Bronchial epithelial cell (primary cell): ENCODE measurements at regions not wholly inside any gene's neighbourhood (a gene's known extent, or its start where the extent isn't known, plus 50 kb on each side); places are given as distances from the start of the nearest gene placed in this dataset.
"Not testable (repeated sequence)": the region's sequence is repeated elsewhere in the genome, so short reads cannot be mapped to it uniquely, and the experiment has no call there.

Experiments used
- DNase-seq: peaks from one replicate; pipeline ENCODE4 v3.0.0-alpha.2; 2010; ENCODE audit warnings: low read depth
- FAIRE-seq: peaks from 2 replicates; lab custom pipeline; 2011; peaks lifted over from hg19 to GRCh38; lab: Jason Lieb, UNC
- H3K27me3 ChIP-seq: 2 replicates; pipeline ENCODE4 v1.5.1; 2011; ENCODE audit warnings: low read length; ENCODE audit not compliant: control insufficient read depth, insufficient read depth
- H3K36me3 ChIP-seq: 2 replicates; pipeline ENCODE4 v1.5.1; 2011; ENCODE audit warnings: low read length; ENCODE audit not compliant: control insufficient read depth, insufficient read depth
- H3K4me3 ChIP-seq: 2 replicates; pipeline ENCODE4 v1.5.1; 2011; ENCODE audit warnings: mild to moderate bottlenecking, low read depth, low read length, control low read depth
- CTCF ChIP-seq: IDR thresholded peaks from 2 replicates; pipeline ENCODE4 v1.5.1; 2011; ENCODE audit warnings: mild to moderate bottlenecking, moderate library complexity, low read length, control low read depth, inconsistent platforms; ENCODE audit not compliant: insufficient read depth, severe bottlenecking

- no peak for DNase-seq
- Histone ChIP-seq H3K36me3 (no peaks in the 10 kb centered on the region), H3K27me3 (no peaks in the 10 kb centered on the region), H3K4me3 (no peak overlapping the region)
- no peak for FAIRE-seq
- no peak for TF ChIP-seq CTCF
These were observed 189.1 kb upstream of the ZNF217 start for GRCh38 chr20:53782612-53783246.

GRCh38 chr20:53779822-53780221, 186.2 kb upstream of the ZNF217 start:
- H3K4me3 ChIP-seq = no peak overlapping the region
- FAIRE-seq = no peak
- no peaks in the 10 kb centered on the region for H3K27me3 ChIP-seq
- H3K36me3 ChIP-seq = no peaks in the 10 kb centered on the region
- TF ChIP-seq CTCF = no peak
- no peak for DNase-seq

- no peak for FAIRE-seq
These were observed 185.1 kb upstream of the ZNF217 start for GRCh38 chr20:53778736-53779135.

GRCh38 chr20:53778041-53778516, 184.4 kb upstream of the ZNF217 start:
- DNase-seq (no peak), FAIRE-seq (no peak)
- Histone ChIP-seq H3K36me3 (no peaks in the 10 kb centered on the region), H3K4me3 (no peak overlapping the region), H3K27me3 (no peaks in the 10 kb centered on the region)
- no peak for TF ChIP-seq CTCF

More at GRCh38 chr20:53778736-53779135, 185.1 kb upstream of the ZNF217 start:
- DNase-seq = no peak
- Histone ChIP-seq H3K36me3 (no peaks in the 10 kb centered on the region), H3K4me3 (no peak overlapping the region), H3K27me3 (no peaks in the 10 kb centered on the region)
- no peak for TF ChIP-seq CTCF

GRCh38 chr20:53777402-53777801, 183.8 kb upstream of the ZNF217 start:
- not testable (repeated sequence) for DNase-seq, H3K36me3 ChIP-seq, H3K4me3 ChIP-seq, H3K27me3 ChIP-seq, FAIRE-seq

- FAIRE-seq (no peak), DNase-seq (no peak)
- Histone ChIP-seq H3K4me3 (no peak overlapping the region), H3K27me3 (no peaks in the 10 kb centered on the region), H3K36me3 (no peaks in the 10 kb centered on the region)
- no peak for TF ChIP-seq CTCF
These were observed 183.2 kb upstream of the ZNF217 start for GRCh38 chr20:53776858-53777257.
